Astrocyte (in vitro differentiated cells and primary cell): ENCODE measurements at regions not wholly inside any gene's neighbourhood (a gene's known extent, or its start where the extent isn't known, plus 50 kb on each side); places are given as distances from the start of the nearest gene placed in this dataset.

Experiments used
- EZH2 ChIP-seq: IDR thresholded peaks from 2 replicates; pipeline ENCODE4 v1.6.1; 2012; ENCODE audit warnings: mild to moderate bottlenecking, low read length, inconsistent platforms; ENCODE audit not compliant: insufficient read depth
- TF ChIP-seq, protein P1 (sequence below): IDR thresholded peaks from 2 replicates; pipeline ENCODE4 v1.5.1; 2011; ENCODE audit warnings: low read depth, mild to moderate bottlenecking, inconsistent platforms, low read length, moderate library complexity; ENCODE audit not compliant: insufficient read depth

DNA sequence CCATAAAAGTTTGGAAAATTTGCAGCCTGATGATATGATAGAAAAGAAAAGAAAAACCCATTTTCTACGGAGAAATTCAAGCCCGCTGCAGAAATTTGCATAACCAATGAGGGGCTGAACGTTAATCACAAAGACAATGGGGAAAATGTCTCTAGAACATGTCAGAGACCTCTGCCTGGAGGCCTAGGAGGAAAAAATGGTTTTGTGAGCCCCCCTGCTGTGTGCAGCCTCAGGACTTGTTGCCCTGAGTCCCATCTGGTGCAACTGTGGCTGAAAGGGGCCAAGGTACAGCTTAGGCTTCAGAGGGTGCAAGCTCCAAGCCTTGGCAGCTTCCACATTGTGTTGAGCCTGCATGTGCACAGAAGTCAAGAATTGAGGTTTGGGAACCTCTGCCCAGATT, 1267.4 kb upstream of the GOT2 start:
- TF ChIP-seq, protein P1, sequence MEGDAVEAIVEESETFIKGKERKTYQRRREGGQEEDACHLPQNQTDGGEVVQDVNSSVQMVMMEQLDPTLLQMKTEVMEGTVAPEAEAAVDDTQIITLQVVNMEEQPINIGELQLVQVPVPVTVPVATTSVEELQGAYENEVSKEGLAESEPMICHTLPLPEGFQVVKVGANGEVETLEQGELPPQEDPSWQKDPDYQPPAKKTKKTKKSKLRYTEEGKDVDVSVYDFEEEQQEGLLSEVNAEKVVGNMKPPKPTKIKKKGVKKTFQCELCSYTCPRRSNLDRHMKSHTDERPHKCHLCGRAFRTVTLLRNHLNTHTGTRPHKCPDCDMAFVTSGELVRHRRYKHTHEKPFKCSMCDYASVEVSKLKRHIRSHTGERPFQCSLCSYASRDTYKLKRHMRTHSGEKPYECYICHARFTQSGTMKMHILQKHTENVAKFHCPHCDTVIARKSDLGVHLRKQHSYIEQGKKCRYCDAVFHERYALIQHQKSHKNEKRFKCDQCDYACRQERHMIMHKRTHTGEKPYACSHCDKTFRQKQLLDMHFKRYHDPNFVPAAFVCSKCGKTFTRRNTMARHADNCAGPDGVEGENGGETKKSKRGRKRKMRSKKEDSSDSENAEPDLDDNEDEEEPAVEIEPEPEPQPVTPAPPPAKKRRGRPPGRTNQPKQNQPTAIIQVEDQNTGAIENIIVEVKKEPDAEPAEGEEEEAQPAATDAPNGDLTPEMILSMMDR, result no peak
- TF ChIP-seq EZH2, result no peak
